ENCODE measurements at regions not wholly inside any gene's neighbourhood (a gene's known extent, or its start where the extent isn't known, plus 50 kb on each side); places are given as distances from the start of the nearest gene placed in this dataset. TPM values are rescaled to one million over a fixed set of nuclear protein-coding genes. Genes with fewer than 3 reads are reported as not detected.

DNA sequence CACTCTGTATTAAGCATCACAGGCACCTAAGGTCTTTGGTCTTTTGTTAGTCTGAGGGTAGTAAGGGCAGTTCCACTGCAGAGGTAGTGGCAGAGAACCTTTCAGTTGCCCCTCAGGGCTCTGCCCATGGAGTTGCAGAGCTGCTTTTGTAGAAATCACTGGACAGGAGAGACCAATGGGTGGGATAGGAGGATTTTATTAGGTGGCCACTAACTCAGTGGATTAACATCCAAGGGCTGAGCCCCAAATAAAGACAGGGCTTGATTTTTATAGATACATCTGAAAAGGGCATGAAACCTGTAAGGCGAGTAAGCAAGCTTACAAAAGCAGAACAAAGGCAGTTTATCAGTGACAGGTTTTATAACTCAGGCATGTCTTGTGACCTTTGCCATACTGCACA lies 1035.4 kb downstream of the SH3BGRL start:
- Histone ChIP-seq H3K27me3 (no peaks in the 10 kb centered on the region), H3K4me3 (no peak overlapping the region), H3K4me1 (no peaks in the 10 kb centered on the region), H3K27ac (no peak overlapping the region), H3K9me3 (peaks cover 0 to 28% (median 7%) of the 10 kb centered on the region in 4 donors), H3K36me3 (no peaks in the 10 kb centered on the region)
- no peak for DNase-seq (ENCODE audit: low spot score in 2 of 2)
- TF ChIP-seq POLR2A (IDR thresholded peaks at IDR 0.05): no peak
- 87 to 92% methylated on average over 1 of the region's 1 CpG for WGBS, 2 donors

Small RNAs in the stretch of these regions (small RNA-seq; reads per million reads assigned to genes)
- not detected for gene RNU6-974P

Measured in tibial nerve (tissue), 4 donors.